ENCODE measurements at regions not wholly inside any gene's neighbourhood (a gene's known extent, or its start where the extent isn't known, plus 50 kb on each side); places are given as distances from the start of the nearest gene placed in this dataset.

- Histone ChIP-seq H3K4me1 (ENCODE audit: control insufficient read depth in 2 of 2, insufficient read depth in 2 of 2, low read length in 2 of 2) (no peaks in the 10 kb centered on the region), H3K4me3 (ENCODE audit: control extremely low read depth in 1 of 5, extremely low read depth in 1 of 5, insufficient read depth in 1 of 5, low read depth in 2 of 5, low read length in 4 of 5) (no peak overlapping the region), H3K36me3 (replicated peaks in 1 of 2; ENCODE audit: control extremely low read depth in 1 of 2, control insufficient read depth in 1 of 2, extremely low read depth in 1 of 2, insufficient read depth in 2 of 2, low read length in 1 of 2) (no peaks in the 10 kb centered on the region), H3K4me2 (replicated peaks; ENCODE audit: low read depth, low read length, poor library complexity, severe bottlenecking) (no peak overlapping the region), H3K9me3 (ENCODE audit: control extremely low read depth in 1 of 3, control insufficient read depth in 2 of 3, insufficient read depth in 1 of 3, low read length in 2 of 3) (peaks cover 0 to 3% (median 0%) of the 10 kb centered on the region in 3 donors), H4K20me1 (ENCODE audit: control insufficient read depth, insufficient read depth, low read length, poor library complexity, severe bottlenecking) (no peaks in the 10 kb centered on the region), H3K27ac (ENCODE audit: low read length in 2 of 2) (no peak overlapping the region), H3K9ac (ENCODE audit: low read length) (no peak overlapping the region), H3K27me3 (replicated peaks in 1 of 4; ENCODE audit: control extremely low read depth in 1 of 4, control insufficient read depth in 3 of 4, insufficient read depth in 4 of 4, low read length in 3 of 4) (no peaks in the 10 kb centered on the region), H3K79me2 (ENCODE audit: control insufficient read depth, insufficient read depth, low read length) (no peaks in the 10 kb centered on the region), H2AFZ (ENCODE audit: insufficient read depth, low read depth, low read length, poor library complexity, severe bottlenecking) (no peak overlapping the region)
- Mint-ChIP-seq H3K27me3 (peaks cover 17% of the 10 kb centered on the region), H3K4me3 (no peak overlapping the region), H3K9me3 (ENCODE audit: insufficient read depth) (no peaks in the 10 kb centered on the region), H3K27ac (no peak overlapping the region), H3K4me1 (no peaks in the 10 kb centered on the region)
- ATAC-seq (ENCODE audit: low read depth) (no peak), DNase-seq (no peak)
- CTCF ChIA-PET = no interaction called here
- TF ChIP-seq CTCF (IDR thresholded peaks at IDR 0.05) (no peak), EZH2 (IDR thresholded peaks at IDR 0.05; ENCODE audit: borderline replicate concordance, insufficient read depth, low read depth, low read length, poor library complexity, severe bottlenecking) (no peak)
- POLR2A ChIA-PET = no interaction called here
- intact Hi-C loops (cut with micrococcal nuclease) = no loop called here
- WGBS (ENCODE audit: insufficient coverage) = no CpG with 5 or more reads among the region's 1 CpG
These were observed 199.7 kb upstream of the CHRNA7 start for GRCh38 chr15:31830591-31830990.

- no peak overlapping the region for H3K9ac ChIP-seq (ENCODE audit: low read length)
- H3K79me2 ChIP-seq (ENCODE audit: control insufficient read depth, insufficient read depth, low read length) = no peaks in the 10 kb centered on the region
- DNase-seq = no peak
- Mint-ChIP-seq H3K4me3 (no peak overlapping the region), H3K4me1 (no peaks in the 10 kb centered on the region), H3K27me3 (peaks cover 17% of the 10 kb centered on the region), H3K9me3 (ENCODE audit: insufficient read depth) (no peaks in the 10 kb centered on the region), H3K27ac (no peak overlapping the region)
- no peak for ATAC-seq (ENCODE audit: low read depth)
- no peak overlapping the region for H3K4me3 ChIP-seq (ENCODE audit: control extremely low read depth in 1 of 5, extremely low read depth in 1 of 5, insufficient read depth in 1 of 5, low read depth in 2 of 5, low read length in 4 of 5)
- H3K36me3 ChIP-seq (replicated peaks in 1 of 2; ENCODE audit: control extremely low read depth in 1 of 2, control insufficient read depth in 1 of 2, extremely low read depth in 1 of 2, insufficient read depth in 2 of 2, low read length in 1 of 2) = no peaks in the 10 kb centered on the region
- no peaks in the 10 kb centered on the region for H4K20me1 ChIP-seq (ENCODE audit: control insufficient read depth, insufficient read depth, low read length, poor library complexity, severe bottlenecking)
- POLR2A ChIA-PET = no interaction called here
- H2AFZ ChIP-seq (ENCODE audit: insufficient read depth, low read depth, low read length, poor library complexity, severe bottlenecking) = no peak overlapping the region
- no peak overlapping the region for H3K27ac ChIP-seq (ENCODE audit: low read length in 2 of 2)
- H3K27me3 ChIP-seq (replicated peaks in 1 of 4; ENCODE audit: control extremely low read depth in 1 of 4, control insufficient read depth in 3 of 4, insufficient read depth in 4 of 4, low read length in 3 of 4) = no peaks in the 10 kb centered on the region
- H3K4me1 ChIP-seq (ENCODE audit: control insufficient read depth in 2 of 2, insufficient read depth in 2 of 2, low read length in 2 of 2) = no peaks in the 10 kb centered on the region
- TF ChIP-seq CTCF (IDR thresholded peaks at IDR 0.05) = no peak
- no peak for TF ChIP-seq EZH2 (IDR thresholded peaks at IDR 0.05; ENCODE audit: borderline replicate concordance, insufficient read depth, low read depth, low read length, poor library complexity, severe bottlenecking)
- intact Hi-C loops (cut with micrococcal nuclease) = no loop called here
- 91% methylated on average over 9 of the region's 10 CpGs for WGBS (ENCODE audit: insufficient coverage)
- CTCF ChIA-PET = no interaction called here
- peaks cover 0 to 3% (median 0%) of the 10 kb centered on the region in 3 donors for H3K9me3 ChIP-seq (ENCODE audit: control extremely low read depth in 1 of 3, control insufficient read depth in 2 of 3, insufficient read depth in 1 of 3, low read length in 2 of 3)
- H3K4me2 ChIP-seq (replicated peaks; ENCODE audit: low read depth, low read length, poor library complexity, severe bottlenecking) = no peak overlapping the region
These were observed 198.7 kb upstream of the CHRNA7 start for GRCh38 chr15:31831596-31831995.

All from B cell (primary cell).